ENCODE measurements at regions not wholly inside any gene's neighbourhood (a gene's known extent, or its start where the extent isn't known, plus 50 kb on each side); places are given as distances from the start of the nearest gene placed in this dataset.

DNA sequence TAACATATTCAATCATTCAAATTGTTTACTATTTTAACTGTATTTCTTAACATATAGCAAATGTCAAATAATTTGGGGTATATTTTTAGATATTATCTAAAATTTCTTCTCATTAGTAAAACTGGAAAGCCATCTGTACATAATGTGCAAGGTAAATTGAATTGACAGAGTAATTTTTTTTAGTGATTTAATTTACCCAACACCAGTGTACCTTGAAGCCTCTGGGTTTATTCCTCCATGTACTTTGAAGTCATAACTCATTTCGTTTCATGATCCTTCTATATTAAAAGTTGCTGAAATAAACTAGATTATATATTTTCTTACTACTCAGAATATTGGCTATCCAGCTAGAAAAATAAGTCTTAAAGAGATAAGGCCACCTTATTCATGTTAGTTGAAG lies 674.9 kb downstream of the PRR16 start (continued):
- TF ChIP-seq REST (IDR thresholded peaks at IDR 0.05), result no peak

- FAIRE-seq (peak; percentile 36), ATAC-seq (no peak), DNase-seq (ENCODE audit: low read depth in 1 of 2, low spot score in 1 of 2) (no peak)
- Histone ChIP-seq H3K4me3 (no peak overlapping the region), H3K4me1 (peaks cover 4% of the 10 kb centered on the region; the same call in 1 of the 3 replicates), H3K27ac (no peak overlapping the region), H3K4me2 (no peak overlapping the region), H3K9me3 (no peaks in the 10 kb centered on the region)
- ChIA-PET POLR2A (no interaction called here), CTCF (no interaction called here)
- TF ChIP-seq RARB (CRISPR knock-in tag; IDR thresholded peaks at IDR 0.05), result no peak
- no peak for TF ChIP-seq BCL3 (IDR thresholded peaks at IDR 0.05)
- no peak for TF ChIP-seq CHD2 (IDR thresholded peaks at IDR 0.05; ENCODE audit: low read length, partially characterized antibody)
- TF ChIP-seq POLR2A (IDR thresholded peaks at IDR 0.05; ENCODE audit: low read length), result no peak
- TF ChIP-seq HEYL (CRISPR knock-in tag; IDR thresholded peaks at IDR 0.05), result no peak
- no peak for TF ChIP-seq BHLHE40 (IDR thresholded peaks at IDR 0.05; ENCODE audit: low read depth, low read length)
- TF ChIP-seq, protein P1, sequence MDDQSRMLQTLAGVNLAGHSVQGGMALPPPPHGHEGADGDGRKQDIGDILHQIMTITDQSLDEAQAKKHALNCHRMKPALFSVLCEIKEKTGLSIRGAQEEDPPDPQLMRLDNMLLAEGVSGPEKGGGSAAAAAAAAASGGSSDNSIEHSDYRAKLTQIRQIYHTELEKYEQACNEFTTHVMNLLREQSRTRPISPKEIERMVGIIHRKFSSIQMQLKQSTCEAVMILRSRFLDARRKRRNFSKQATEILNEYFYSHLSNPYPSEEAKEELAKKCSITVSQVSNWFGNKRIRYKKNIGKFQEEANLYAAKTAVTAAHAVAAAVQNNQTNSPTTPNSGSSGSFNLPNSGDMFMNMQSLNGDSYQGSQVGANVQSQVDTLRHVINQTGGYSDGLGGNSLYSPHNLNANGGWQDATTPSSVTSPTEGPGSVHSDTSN (IDR thresholded peaks at IDR 0.05), result no peak
- TF ChIP-seq, protein P2, sequence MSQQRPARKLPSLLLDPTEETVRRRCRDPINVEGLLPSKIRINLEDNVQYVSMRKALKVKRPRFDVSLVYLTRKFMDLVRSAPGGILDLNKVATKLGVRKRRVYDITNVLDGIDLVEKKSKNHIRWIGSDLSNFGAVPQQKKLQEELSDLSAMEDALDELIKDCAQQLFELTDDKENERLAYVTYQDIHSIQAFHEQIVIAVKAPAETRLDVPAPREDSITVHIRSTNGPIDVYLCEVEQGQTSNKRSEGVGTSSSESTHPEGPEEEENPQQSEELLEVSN (IDR thresholded peaks at IDR 0.05; ENCODE audit: borderline replicate concordance, low read depth), result no peak
- TF ChIP-seq NR3C1 (IDR thresholded peaks at IDR 0.05), result no peak
- TF ChIP-seq MAFK (IDR thresholded peaks at IDR 0.05; ENCODE audit: partially characterized antibody), result no peak
- TF ChIP-seq ELK1 (IDR thresholded peaks at IDR 0.05; ENCODE audit: low read depth, low read length), result no peak
- no peak for TF ChIP-seq FOXS1 (CRISPR knock-in tag; IDR thresholded peaks at IDR 0.05)
- TF ChIP-seq EHMT2 (IDR thresholded peaks at IDR 0.05; ENCODE audit: low read depth), result no peak
- WGBS (ENCODE audit: missing lambda C conversion rate), result 82% methylated on average over 1 of the region's 1 CpG
Measured at GRCh38 chr5:121144764-121145163, 680.7 kb downstream of the PRR16 start.

DNA sequence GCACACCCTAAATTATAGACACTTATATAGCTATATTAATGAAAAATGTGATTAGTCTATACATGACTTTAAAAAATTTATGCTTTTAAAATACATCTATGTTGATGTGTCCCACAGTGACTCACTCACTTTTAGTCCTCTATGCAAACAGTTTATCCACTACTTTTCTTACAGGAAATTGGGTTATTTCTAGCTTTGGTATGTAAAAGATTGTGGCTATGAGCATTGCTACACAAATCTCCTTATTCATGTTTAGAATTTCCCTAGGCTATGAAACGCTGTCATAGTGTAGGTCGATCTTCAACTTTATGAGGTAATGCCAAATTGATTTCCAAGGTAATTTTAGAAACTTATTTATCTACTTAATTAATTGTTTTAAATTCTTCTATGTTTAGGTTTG lies 687.4 kb downstream of the PRR16 start:
- no peak overlapping the region for H3K4me3 ChIP-seq
- ChIA-PET CTCF (no interaction called here), POLR2A (no interaction called here)
- H3K4me2 ChIP-seq, result no peak overlapping the region
- H3K27ac ChIP-seq, result no peak overlapping the region
- DNase-seq (ENCODE audit: low read depth in 1 of 2, low spot score in 1 of 2) (no peak), FAIRE-seq (no peak), ATAC-seq (no peak)
- no peaks in the 10 kb centered on the region for H3K4me1 ChIP-seq
- no peaks in the 10 kb centered on the region for H3K9me3 ChIP-seq
- WGBS (ENCODE audit: missing lambda C conversion rate), result 58% methylated on average over 2 of the region's 2 CpGs
- TF ChIP-seq CEBPB (IDR thresholded peaks at IDR 0.05), result no peak
- TF ChIP-seq FOSL2 (IDR thresholded peaks at IDR 0.05), result no peak
- no peak for TF ChIP-seq FOSL2 (CRISPR knock-in tag; IDR thresholded peaks at IDR 0.05)
- TF ChIP-seq EHMT2 (IDR thresholded peaks at IDR 0.05; ENCODE audit: low read depth), result no peak
- no peak for TF ChIP-seq ZSCAN20 (CRISPR knock-in tag; IDR thresholded peaks at IDR 0.05)
- TF ChIP-seq FOSB (CRISPR knock-in tag; IDR thresholded peaks at IDR 0.05), result no peak
- TF ChIP-seq, protein P3, sequence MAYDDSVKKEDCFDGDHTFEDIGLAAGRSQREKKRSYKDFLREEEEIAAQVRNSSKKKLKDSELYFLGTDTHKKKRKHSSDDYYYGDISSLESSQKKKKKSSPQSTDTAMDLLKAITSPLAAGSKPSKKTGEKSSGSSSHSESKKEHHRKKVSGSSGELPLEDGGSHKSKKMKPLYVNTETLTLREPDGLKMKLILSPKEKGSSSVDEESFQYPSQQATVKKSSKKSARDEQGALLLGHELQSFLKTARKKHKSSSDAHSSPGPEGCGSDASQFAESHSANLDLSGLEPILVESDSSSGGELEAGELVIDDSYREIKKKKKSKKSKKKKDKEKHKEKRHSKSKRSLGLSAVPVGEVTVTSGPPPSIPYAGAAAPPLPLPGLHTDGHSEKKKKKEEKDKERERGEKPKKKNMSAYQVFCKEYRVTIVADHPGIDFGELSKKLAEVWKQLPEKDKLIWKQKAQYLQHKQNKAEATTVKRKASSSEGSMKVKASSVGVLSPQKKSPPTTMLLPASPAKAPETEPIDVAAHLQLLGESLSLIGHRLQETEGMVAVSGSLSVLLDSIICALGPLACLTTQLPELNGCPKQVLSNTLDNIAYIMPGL (CRISPR knock-in tag; IDR thresholded peaks at IDR 0.05; ENCODE audit: borderline replicate concordance), result no peak
- TF ChIP-seq, protein P4, sequence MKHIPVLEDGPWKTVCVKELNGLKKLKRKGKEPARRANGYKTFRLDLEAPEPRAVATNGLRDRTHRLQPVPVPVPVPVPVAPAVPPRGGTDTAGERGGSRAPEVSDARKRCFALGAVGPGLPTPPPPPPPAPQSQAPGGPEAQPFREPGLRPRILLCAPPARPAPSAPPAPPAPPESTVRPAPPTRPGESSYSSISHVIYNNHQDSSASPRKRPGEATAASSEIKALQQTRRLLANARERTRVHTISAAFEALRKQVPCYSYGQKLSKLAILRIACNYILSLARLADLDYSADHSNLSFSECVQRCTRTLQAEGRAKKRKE (CRISPR knock-in tag; IDR thresholded peaks at IDR 0.05; ENCODE audit: low read depth), result no peak
- no peak for TF ChIP-seq POLR2AphosphoS2 (conservative IDR thresholded peaks at IDR 0.05; ENCODE audit: low read length)
- no peak for TF ChIP-seq TP53 (CRISPR knock-in tag; IDR thresholded peaks at IDR 0.05)
- no peak for TF ChIP-seq HOXB5 (CRISPR knock-in tag; IDR thresholded peaks at IDR 0.05)
- no peak for TF ChIP-seq CBX8 (IDR thresholded peaks at IDR 0.05)
- TF ChIP-seq RCOR1 (IDR thresholded peaks at IDR 0.05; ENCODE audit: low read depth, low read length), result no peak
- no peak for TF ChIP-seq KDM5A (IDR thresholded peaks at IDR 0.05)
- no peak for TF ChIP-seq SREBF2 (IDR thresholded peaks at IDR 0.05)
- TF ChIP-seq RFX5 (IDR thresholded peaks at IDR 0.05), result no peak
